HG03108 (cell line): ENCODE measurements at regions not wholly inside any gene's neighbourhood (a gene's known extent, or its start where the extent isn't known, plus 50 kb on each side); places are given as distances from the start of the nearest gene placed in this dataset.

Experiments used
- ATAC-seq: cut with Tn5 transposase; IDR thresholded peaks from one replicate; pipeline ENCODE4 v1.9.1; 2021; ENCODE audit warnings: moderate library complexity; ENCODE audit not compliant: unreplicated experiment

- ATAC-seq: no peak
Measured at GRCh38 chr4:114497116-114497515, 101.5 kb upstream of the UGT8 start.

- no peak for ATAC-seq
Measured at GRCh38 chr4:114509340-114509739, 89.3 kb upstream of the UGT8 start.

GRCh38 chr4:114512595-114513295 lies 85.9 kb upstream of the UGT8 start:
- ATAC-seq: no peak

- no peak for ATAC-seq
Measured at GRCh38 chr4:114519368-114519767, 79.2 kb upstream of the UGT8 start.

- no peak for ATAC-seq
Measured at GRCh38 chr4:114527170-114527569, 71.4 kb upstream of the UGT8 start.

- no peak for ATAC-seq
Measured at GRCh38 chr4:114527637-114528036, 71.0 kb upstream of the UGT8 start.

- no peak for ATAC-seq
Measured at GRCh38 chr4:114535725-114536124, 62.9 kb upstream of the UGT8 start.

GRCh38 chr4:114537352-114537751 lies 61.3 kb upstream of the UGT8 start:
- no peak for ATAC-seq

- ATAC-seq: no peak
Measured at GRCh38 chr4:114538012-114538617, 60.5 kb upstream of the UGT8 start.

- no peak for ATAC-seq
Measured at GRCh38 chr4:114539985-114540384, 58.6 kb upstream of the UGT8 start.

- no peak for ATAC-seq
Measured at GRCh38 chr4:114547340-114548134, 51.1 kb upstream of the UGT8 start.
